ENCODE measurements at regions not wholly inside any gene's neighbourhood (a gene's known extent, or its start where the extent isn't known, plus 50 kb on each side); places are given as distances from the start of the nearest gene placed in this dataset.
A peak's percentile ranks its signal among the peaks of the same experiment; 100 is the strongest.

GRCh38 chr4:130333241-130333759 lies 1237.3 kb downstream of the C4orf33 start:
- Mint-ChIP-seq H3K27me3 (ENCODE audit: insufficient read depth, unreplicated experiment) (no peaks in the 10 kb centered on the region), H3K4me1 (ENCODE audit: low read depth, unreplicated experiment) (no peaks in the 10 kb centered on the region), H3K36me3 (ENCODE audit: insufficient read depth, unreplicated experiment) (no peaks in the 10 kb centered on the region), H3K4me3 (ENCODE audit: unreplicated experiment) (no peak overlapping the region), H3K9me3 (ENCODE audit: unreplicated experiment) (no peaks in the 10 kb centered on the region), H3K27ac (ENCODE audit: unreplicated experiment) (no peak overlapping the region)
- no peaks in the 10 kb centered on the region for H3K4me1 ChIP-seq
- no peak for DNase-seq
- H3K27me3 ChIP-seq (replicated peaks; ENCODE audit: control insufficient read depth, insufficient read depth, low read length) = no peaks in the 10 kb centered on the region
- TF ChIP-seq CTCF (IDR thresholded peaks at IDR 0.05; ENCODE audit: insufficient read depth in 1 of 2, low read depth in 1 of 2, low read length in 1 of 2, severe bottlenecking in 1 of 2, unreplicated experiment in 1 of 2) = no peak
- ChIA-PET POLR2A (no interaction called here), CTCF (no interaction called here)
- H3K4me3 ChIP-seq (ENCODE audit: low read depth, low read length) = no peak overlapping the region
- no TSS peak for BruUV-seq (replicated peaks)
- H3K9me3 ChIP-seq = no peaks in the 10 kb centered on the region
- intact Hi-C loops (cut with micrococcal nuclease; ENCODE audit: unreplicated experiment) = no loop called here
- no peaks in the 10 kb centered on the region for H3K36me3 ChIP-seq (ENCODE audit: control insufficient read depth, insufficient read depth, low read length)

GRCh38 chr4:130335417-130336194 lies 1239.7 kb downstream of the C4orf33 start:
- no TSS peak for BruUV-seq (replicated peaks)
- intact Hi-C loops (cut with micrococcal nuclease; ENCODE audit: unreplicated experiment) = no loop called here
- H3K36me3 Mint-ChIP-seq (ENCODE audit: insufficient read depth, unreplicated experiment) = no peaks in the 10 kb centered on the region

GRCh38 chr4:130336585-130337217 lies 1240.7 kb downstream of the C4orf33 start:
- TF ChIP-seq CTCF (IDR thresholded peaks at IDR 0.05; ENCODE audit: insufficient read depth in 1 of 2, low read depth in 1 of 2, low read length in 1 of 2, severe bottlenecking in 1 of 2, unreplicated experiment in 1 of 2) = peak; percentile 48 to 53
- H3K4me3 Mint-ChIP-seq (ENCODE audit: unreplicated experiment) = no peak overlapping the region
- H3K4me1 Mint-ChIP-seq (ENCODE audit: low read depth, unreplicated experiment) = no peaks in the 10 kb centered on the region
- intact Hi-C loops (cut with micrococcal nuclease; ENCODE audit: unreplicated experiment) = no loop called here
- H3K27me3 Mint-ChIP-seq (ENCODE audit: insufficient read depth, unreplicated experiment) = no peaks in the 10 kb centered on the region
- Histone ChIP-seq H3K27me3 (replicated peaks; ENCODE audit: control insufficient read depth, insufficient read depth, low read length) (no peaks in the 10 kb centered on the region), H3K36me3 (ENCODE audit: control insufficient read depth, insufficient read depth, low read length) (no peaks in the 10 kb centered on the region), H3K4me3 (ENCODE audit: low read depth, low read length) (no peak overlapping the region), H3K4me1 (no peaks in the 10 kb centered on the region), H3K9me3 (no peaks in the 10 kb centered on the region)
- peak in 1 of 2 experiments; percentile 33 for DNase-seq
- no peaks in the 10 kb centered on the region for H3K9me3 Mint-ChIP-seq (ENCODE audit: unreplicated experiment)
- ChIA-PET POLR2A (no interaction called here), CTCF (no interaction called here)
- BruUV-seq (replicated peaks) = no TSS peak
- no peak overlapping the region for H3K27ac Mint-ChIP-seq (ENCODE audit: unreplicated experiment)
- H3K36me3 Mint-ChIP-seq (ENCODE audit: insufficient read depth, unreplicated experiment) = no peaks in the 10 kb centered on the region

More at GRCh38 chr4:130335417-130336194, 1239.7 kb downstream of the C4orf33 start:
- Histone ChIP-seq H3K36me3 (ENCODE audit: control insufficient read depth, insufficient read depth, low read length) (no peaks in the 10 kb centered on the region), H3K9me3 (no peaks in the 10 kb centered on the region), H3K27me3 (replicated peaks; ENCODE audit: control insufficient read depth, insufficient read depth, low read length) (no peaks in the 10 kb centered on the region), H3K4me3 (ENCODE audit: low read depth, low read length) (no peak overlapping the region), H3K4me1 (no peaks in the 10 kb centered on the region)
- Mint-ChIP-seq H3K27me3 (ENCODE audit: insufficient read depth, unreplicated experiment) (no peaks in the 10 kb centered on the region), H3K9me3 (ENCODE audit: unreplicated experiment) (no peaks in the 10 kb centered on the region), H3K27ac (ENCODE audit: unreplicated experiment) (no peak overlapping the region), H3K4me3 (ENCODE audit: unreplicated experiment) (no peak overlapping the region), H3K4me1 (ENCODE audit: low read depth, unreplicated experiment) (no peaks in the 10 kb centered on the region)
- POLR2A ChIA-PET = no interaction called here
- CTCF ChIA-PET = no interaction called here
- TF ChIP-seq CTCF (IDR thresholded peaks at IDR 0.05; ENCODE audit: insufficient read depth in 1 of 2, low read depth in 1 of 2, low read length in 1 of 2, severe bottlenecking in 1 of 2, unreplicated experiment in 1 of 2) = no peak
- no peak for DNase-seq

All from Caco-2 (cell line).